GM12874 (cell line): ENCODE measurements at regions not wholly inside any gene's neighbourhood (a gene's known extent, or its start where the extent isn't known, plus 50 kb on each side); places are given as distances from the start of the nearest gene placed in this dataset.

Source experiments
- CTCF ChIP-seq: IDR thresholded peaks from 2 replicates; pipeline ENCODE4 v1.5.1; 2011; ENCODE audit warnings: low read depth, mild to moderate bottlenecking, control low read depth, low read length, moderate library complexity; ENCODE audit not compliant: insufficient read depth

- TF ChIP-seq CTCF: no peak
These were observed 208.9 kb downstream of the CLCN4 start for GRCh38 chrX:10365532-10366265.

- TF ChIP-seq CTCF: no peak
These were observed 210.6 kb downstream of the CLCN4 start for GRCh38 chrX:10367406-10367805.

- TF ChIP-seq CTCF: no peak
These were observed 214.2 kb downstream of the CLCN4 start for GRCh38 chrX:10370976-10371375.

- TF ChIP-seq CTCF: no peak
These were observed 220.7 kb downstream of the CLCN4 start for GRCh38 chrX:10377427-10377826.

GRCh38 chrX:10379878-10380277 is 223.1 kb downstream of the CLCN4 start:
- TF ChIP-seq CTCF: no peak

- TF ChIP-seq CTCF: no peak
These were observed 223.5 kb downstream of the CLCN4 start for GRCh38 chrX:10380300-10380699.

GRCh38 chrX:10381193-10381592 is 224.4 kb downstream of the CLCN4 start:
- TF ChIP-seq CTCF: no peak
